ENCODE measurements at regions not wholly inside any gene's neighbourhood (a gene's known extent, or its start where the extent isn't known, plus 50 kb on each side); places are given as distances from the start of the nearest gene placed in this dataset.
A peak's percentile ranks its signal among the peaks of the same experiment; 100 is the strongest.

DNA sequence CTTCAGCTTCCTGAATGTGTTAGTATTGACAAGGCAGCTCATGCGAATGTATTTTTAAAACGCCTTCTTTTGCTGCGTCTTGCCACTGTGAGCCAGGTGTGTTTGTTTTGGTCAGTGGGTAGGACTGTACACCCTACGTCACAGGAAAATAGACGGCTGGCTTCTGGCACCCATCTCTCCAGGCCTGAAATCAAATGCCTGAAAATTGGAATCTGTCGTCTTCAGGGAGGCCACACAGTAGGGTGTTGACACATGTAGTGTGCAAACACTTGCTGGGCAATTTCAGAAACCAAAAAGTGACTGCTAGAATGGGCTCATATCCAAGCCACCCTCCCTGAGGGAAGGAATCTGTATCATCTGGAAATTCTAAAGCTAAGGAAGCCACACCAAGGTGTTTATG, 209.3 kb downstream of the TTC8 start:
- H3K4me3 ChIP-seq (ENCODE audit: low read depth, low read length) = no peak overlapping the region
- DNase-seq (ENCODE audit: low read depth) = no peak
- TF ChIP-seq, protein P1, sequence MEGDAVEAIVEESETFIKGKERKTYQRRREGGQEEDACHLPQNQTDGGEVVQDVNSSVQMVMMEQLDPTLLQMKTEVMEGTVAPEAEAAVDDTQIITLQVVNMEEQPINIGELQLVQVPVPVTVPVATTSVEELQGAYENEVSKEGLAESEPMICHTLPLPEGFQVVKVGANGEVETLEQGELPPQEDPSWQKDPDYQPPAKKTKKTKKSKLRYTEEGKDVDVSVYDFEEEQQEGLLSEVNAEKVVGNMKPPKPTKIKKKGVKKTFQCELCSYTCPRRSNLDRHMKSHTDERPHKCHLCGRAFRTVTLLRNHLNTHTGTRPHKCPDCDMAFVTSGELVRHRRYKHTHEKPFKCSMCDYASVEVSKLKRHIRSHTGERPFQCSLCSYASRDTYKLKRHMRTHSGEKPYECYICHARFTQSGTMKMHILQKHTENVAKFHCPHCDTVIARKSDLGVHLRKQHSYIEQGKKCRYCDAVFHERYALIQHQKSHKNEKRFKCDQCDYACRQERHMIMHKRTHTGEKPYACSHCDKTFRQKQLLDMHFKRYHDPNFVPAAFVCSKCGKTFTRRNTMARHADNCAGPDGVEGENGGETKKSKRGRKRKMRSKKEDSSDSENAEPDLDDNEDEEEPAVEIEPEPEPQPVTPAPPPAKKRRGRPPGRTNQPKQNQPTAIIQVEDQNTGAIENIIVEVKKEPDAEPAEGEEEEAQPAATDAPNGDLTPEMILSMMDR (IDR thresholded peaks at IDR 0.05; ENCODE audit: low read depth, low read length, missing control alignments) = no peak

DNA sequence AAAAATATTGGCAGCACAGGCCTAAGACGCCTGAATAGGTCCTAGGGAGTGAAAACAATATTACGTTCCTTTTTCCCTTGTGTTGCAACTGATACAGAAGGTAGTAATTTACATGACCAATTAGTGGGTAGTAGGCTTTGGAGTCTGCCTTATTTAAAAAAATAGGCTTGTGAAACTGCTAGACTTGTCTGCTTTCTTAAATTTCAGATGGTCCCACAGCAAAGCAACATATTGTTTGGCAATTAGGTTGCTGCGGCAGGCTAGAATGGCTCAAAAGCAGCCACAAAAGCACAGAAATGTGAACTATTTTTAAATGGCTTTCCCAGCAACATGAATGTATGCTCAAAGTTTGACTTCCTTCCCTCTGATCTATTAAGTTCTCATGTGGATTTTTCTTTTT, 211.9 kb downstream of the TTC8 start:
- DNase-seq (ENCODE audit: low read depth) = no peak
- TF ChIP-seq, protein P1 (IDR thresholded peaks at IDR 0.05; ENCODE audit: low read depth, low read length, missing control alignments) = no peak
- no peak overlapping the region for H3K4me3 ChIP-seq (ENCODE audit: low read depth, low read length)

DNA sequence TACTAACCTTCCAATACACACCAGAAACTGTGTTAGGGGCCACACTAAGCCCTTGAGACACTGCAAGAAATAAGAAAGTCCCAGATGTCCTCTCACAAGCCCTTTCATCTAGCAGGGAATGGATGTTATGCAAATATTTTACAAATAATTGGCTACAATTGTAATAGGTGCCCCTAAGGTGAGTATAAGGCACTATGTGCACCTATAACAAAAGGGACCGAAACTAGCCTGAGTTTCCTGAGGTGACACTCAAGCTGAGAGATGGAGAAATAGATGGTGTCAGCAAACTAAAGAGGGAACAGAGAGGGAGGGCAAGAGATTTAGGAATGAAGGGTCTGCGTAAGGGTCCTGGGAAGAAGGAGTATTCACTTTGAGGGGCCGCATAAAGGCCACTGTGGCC, 212.6 kb downstream of the TTC8 start:
- TF ChIP-seq, protein P1 (IDR thresholded peaks at IDR 0.05; ENCODE audit: low read depth, low read length, missing control alignments) = no peak
- no peak for DNase-seq (ENCODE audit: low read depth)
- no peak overlapping the region for H3K4me3 ChIP-seq (ENCODE audit: low read depth, low read length)

DNA sequence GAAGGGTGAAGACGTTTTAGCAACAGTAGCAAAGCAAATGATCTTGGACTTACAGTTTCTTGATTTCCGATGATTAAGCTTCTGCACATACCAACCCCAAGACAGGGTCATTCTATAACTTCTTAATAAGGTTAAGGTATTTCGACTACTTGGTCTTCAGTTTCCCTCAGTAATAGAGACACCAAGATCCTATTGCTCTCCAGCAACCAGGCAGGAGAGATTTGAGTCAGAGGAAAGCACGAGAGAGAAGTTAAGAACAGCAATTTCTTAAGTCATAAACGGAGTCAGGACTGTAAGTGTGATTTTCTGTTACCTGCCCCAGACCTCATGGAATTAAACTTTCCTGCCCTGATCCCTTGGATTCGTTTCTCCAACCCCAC, 215.6 kb downstream of the TTC8 start:
- TF ChIP-seq, protein P1 (IDR thresholded peaks at IDR 0.05; ENCODE audit: low read depth, low read length, missing control alignments) = no peak
- DNase-seq (ENCODE audit: low read depth) = no peak
- H3K4me3 ChIP-seq (ENCODE audit: low read depth, low read length) = no peak overlapping the region

DNA sequence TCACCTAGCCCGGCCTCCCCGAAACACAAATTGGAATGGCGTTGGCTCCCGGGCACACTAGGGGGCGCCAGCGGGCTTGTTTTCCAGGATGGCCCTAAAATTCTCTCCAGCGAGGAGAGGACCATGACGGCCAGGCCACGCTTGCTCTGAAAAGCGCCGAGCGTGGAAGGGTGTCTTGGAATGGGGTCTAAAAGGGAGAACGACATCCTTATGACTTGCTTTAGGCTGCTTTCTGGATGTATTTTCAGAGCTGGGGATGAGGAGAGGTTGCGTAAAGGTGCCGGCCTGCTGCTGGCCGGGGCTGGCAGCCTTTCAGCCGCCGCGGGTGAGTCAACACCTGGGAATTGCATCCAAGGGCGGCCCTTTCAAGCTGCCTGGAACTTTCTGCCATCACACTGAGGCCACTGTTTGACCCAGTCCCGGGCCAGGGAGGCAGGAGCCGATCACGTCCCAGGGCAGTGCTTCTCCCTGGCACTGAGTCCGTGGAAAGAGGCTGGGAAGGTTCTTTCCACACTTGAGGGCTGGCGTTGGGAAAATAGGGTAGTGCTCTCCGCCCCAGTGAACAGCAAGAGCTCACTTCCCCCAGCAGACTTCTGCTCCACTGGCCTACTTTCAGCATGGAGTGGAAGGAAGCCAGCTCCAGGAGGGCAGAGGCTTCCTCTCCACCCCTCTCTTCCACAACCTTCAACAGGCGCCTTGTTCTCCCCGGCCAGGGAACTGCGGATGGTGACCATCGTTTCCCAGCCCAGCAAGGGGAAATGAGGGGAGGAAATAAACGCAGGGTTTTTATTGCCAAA, 216.2 kb downstream of the TTC8 start:
- peak overlapping the region; percentile 47 for H3K4me3 ChIP-seq (ENCODE audit: low read depth, low read length)
- TF ChIP-seq, protein P1 (IDR thresholded peaks at IDR 0.05; ENCODE audit: low read depth, low read length, missing control alignments) = peak; percentile 94
- peak; percentile 35 for DNase-seq (ENCODE audit: low read depth)

DNA sequence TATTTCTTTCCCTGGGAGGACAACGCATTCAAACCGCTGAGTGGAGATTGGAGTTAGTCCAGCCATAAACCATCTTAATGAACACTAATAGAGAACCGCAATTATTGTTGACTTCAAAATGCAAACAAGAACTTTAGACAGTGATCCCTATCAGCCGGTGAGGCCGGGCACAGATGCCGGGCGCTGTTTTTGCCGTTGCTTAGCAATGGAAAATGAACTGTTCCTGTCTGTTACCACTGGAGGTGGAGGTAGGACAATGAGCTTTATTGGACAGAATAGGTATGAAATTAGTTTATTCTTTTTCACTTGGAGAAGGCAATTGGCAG, 216.8 kb downstream of the TTC8 start:
- H3K4me3 ChIP-seq (ENCODE audit: low read depth, low read length) = no peak overlapping the region
- TF ChIP-seq, protein P1 (IDR thresholded peaks at IDR 0.05; ENCODE audit: low read depth, low read length, missing control alignments) = no peak
- no peak for DNase-seq (ENCODE audit: low read depth)

DNA sequence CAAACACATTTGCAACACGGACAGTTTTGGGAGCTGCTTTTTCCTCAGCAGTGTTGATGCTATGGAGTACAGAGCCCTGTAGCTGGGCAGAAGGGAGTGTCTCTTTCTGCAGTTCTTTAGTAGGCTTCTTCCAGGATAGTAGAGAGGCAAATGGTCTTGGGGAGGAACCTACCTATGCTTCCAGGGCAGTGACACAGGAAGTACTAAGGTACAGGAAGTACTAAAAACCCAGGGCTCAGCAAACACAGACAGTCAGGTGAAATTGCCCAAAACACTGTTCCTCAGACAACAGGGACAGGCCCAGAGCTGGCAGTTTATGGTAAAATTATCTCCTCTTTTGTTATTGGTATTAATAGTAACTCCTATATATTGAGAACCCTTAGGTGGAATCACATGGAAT, 217.6 kb downstream of the TTC8 start:
- H3K4me3 ChIP-seq (ENCODE audit: low read depth, low read length) = no peak overlapping the region
- TF ChIP-seq, protein P1 (IDR thresholded peaks at IDR 0.05; ENCODE audit: low read depth, low read length, missing control alignments) = no peak
- DNase-seq (ENCODE audit: low read depth) = no peak
